HT-29 (cell line): ENCODE measurements at regions not wholly inside any gene's neighbourhood (a gene's known extent, or its start where the extent isn't known, plus 50 kb on each side); places are given as distances from the start of the nearest gene placed in this dataset.
A peak's percentile ranks its signal among the peaks of the same experiment; 100 is the strongest.
"Not testable (repeated sequence)": the region's sequence is repeated elsewhere in the genome, so short reads cannot be mapped to it uniquely, and the experiment has no call there.

Experiments used
- DNase-seq: peaks from one replicate; pipeline ENCODE4 v3.0.0-alpha.2; 2015; ENCODE audit warnings: low spot score

DNA sequence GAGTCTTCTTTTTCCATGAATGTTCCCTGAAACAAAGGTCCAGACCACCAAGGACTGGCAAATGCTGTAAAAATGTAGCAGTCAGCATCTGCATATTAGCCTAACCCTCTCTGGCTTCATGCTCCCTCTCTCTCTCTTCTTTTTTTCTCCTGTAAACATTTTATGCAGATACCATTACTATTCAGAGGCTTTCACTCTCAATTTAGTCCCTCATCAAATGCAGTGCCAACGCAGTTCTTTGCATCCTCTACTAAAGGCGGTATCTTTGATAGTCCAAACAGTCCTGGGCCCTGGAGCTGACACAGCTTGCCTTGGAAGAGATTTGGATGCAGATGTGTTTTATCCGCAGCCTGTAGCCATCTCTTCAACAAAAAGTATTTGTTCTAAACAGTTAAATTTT, 167.1 kb upstream of the MMS22L start:
- DNase-seq, result no peak

DNA sequence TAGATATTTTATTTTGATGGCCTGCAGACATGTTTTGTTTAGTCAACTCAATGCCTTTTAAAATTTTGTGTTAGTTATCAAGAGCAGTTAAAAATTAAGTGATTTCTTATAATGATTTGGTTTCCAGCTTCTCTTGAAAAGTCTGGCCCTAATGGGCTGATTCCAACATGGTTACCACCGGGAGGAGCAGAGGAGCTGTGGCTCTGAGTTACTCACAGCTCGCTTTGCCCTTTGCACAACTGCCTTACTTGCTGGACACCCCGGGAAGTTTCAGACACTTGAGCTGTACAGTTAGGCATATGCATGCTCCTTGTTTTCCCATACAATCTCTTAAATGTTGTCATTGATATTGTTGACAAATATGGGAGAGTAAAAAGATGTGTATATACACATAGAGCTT, 173.1 kb upstream of the MMS22L start:
- DNase-seq, result no peak

DNA sequence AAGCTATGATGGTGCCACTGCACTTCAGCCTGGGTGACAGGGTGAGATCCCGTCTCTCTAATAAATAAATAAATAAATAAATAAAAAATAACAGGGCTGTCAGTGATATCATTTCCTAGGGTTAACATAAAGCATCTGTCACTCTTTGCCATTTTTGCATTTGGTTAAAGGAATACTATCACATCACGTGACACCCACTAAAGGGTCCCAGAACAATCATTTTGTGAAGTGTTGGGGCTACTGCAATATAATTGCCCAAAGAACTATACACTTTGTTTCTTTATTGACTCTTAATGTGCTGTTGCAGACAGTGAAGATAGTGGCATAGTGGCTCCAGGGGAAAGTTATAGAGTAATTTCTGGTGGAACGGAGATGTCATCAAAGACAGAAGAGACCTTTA, 176.5 kb upstream of the MMS22L start:
- DNase-seq, result no peak

DNA sequence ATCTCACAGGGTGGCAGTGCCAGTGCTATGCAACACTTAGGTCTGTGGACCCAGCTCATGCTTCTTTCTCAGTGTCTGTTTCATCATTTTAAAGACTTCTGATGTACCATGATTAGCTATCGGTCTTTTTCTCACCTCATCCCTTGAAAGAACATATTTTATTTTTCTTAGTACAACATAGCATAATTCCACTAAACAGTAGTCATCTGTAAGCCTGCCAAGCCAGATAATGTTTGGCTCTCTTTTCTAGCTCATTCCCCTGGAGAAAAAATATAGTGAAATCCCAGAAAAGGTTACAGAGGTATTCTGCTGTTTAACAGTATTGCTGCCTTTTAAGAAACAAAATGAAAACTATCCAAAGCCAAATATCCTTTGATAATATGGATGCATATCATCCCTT, 177.0 kb upstream of the MMS22L start:
- DNase-seq, result no peak

DNA sequence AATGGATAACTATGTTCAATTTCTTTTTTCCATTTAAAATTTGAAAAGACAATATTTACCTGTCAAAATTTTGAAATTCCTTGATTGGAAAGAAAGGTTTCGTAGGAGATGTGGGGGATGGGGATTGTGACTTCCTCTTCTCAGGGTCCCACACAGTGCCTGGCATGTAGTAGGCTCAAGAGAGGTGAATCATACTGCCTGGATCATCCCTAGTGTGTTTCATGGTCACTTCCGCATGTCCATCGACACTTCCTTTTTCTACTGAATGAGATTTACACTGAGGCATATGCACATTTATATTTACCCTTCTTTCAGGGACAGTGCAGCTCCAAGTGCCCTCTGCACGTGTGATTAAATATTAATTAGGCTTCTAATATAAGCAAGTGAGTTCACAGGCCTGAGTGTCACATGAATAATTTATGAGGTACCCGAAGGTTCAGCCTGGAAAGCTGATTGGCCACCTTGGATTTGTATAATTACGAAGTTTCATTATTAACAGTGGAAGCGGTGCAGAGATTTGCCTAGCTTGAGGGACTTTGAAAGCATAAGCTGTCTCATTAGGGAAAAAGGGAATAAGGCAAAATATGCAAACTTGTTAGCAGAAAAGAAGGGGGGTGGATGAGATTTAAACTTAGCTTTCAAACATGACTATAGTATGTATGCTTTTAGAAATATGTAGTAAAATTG, 177.5 kb upstream of the MMS22L start:
- no peak for DNase-seq

DNA sequence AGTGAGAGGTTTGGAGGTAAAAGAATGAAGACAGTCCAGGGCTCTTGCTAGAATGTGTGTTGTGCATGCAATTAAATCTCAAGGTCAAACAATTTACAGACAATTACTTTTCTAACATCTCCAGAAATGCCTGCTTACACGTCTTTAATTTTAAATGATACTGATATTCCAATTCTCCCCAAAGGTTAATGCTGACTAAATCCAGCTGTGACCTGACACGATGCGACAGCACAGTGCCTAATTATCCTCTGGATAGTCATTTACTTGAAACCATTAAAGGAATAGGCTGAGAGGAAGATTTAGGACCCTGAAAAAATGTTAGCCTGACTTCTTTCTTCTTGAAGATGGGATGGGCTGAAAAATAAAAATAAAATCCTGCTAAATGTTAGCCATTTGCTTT, 178.2 kb upstream of the MMS22L start:
- no peak for DNase-seq

DNA sequence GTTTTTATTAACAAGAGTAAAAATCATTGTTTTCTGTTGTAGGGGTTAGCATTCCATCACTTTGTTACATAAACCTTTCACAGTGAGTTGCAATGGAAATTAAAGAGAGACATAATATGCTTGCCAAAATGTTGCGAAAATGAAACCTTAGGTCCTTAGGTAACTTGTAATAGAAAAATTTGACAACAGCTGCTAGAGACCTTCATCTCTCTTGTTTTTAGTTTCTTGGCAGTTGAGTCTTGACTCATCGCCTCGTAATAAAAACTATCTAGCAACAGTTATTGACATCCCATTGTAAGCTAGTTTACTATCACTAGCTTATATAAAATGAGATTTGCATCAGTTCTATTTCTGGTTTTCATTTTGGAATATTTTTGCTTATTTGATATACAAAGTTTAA, 179.0 kb upstream of the MMS22L start:
- DNase-seq, result no peak

DNA sequence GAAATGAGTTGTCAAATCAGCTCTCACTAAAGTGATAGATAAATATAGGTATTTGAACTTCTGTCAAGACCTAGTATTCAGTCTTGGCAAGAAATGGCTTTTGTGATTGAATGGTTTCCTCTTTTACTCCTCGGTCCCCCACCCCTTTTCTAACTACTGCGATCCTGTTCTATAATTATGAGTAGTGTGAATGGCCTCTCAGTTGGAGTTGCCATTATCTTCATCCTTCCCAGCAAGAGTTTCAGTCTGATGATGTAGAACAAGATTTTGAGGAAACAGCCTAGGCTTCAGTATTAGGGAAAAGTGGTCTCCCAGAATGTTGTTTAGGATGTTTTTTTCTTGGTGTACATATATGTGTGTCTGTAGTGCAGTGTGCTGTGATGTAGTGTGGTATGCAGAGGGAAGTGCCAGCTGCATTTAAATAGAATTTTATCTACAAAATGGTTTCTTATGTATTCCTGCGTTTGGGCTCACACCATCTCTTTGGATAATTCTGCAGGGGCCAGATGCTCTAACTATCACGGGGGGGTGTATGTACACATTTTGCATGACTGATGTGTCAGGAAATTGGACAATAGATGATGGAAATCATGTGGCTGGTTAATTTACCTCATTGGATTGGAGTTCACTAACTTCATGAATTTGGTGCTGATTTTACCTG, 180.1 kb upstream of the MMS22L start:
- DNase-seq, result no peak

DNA sequence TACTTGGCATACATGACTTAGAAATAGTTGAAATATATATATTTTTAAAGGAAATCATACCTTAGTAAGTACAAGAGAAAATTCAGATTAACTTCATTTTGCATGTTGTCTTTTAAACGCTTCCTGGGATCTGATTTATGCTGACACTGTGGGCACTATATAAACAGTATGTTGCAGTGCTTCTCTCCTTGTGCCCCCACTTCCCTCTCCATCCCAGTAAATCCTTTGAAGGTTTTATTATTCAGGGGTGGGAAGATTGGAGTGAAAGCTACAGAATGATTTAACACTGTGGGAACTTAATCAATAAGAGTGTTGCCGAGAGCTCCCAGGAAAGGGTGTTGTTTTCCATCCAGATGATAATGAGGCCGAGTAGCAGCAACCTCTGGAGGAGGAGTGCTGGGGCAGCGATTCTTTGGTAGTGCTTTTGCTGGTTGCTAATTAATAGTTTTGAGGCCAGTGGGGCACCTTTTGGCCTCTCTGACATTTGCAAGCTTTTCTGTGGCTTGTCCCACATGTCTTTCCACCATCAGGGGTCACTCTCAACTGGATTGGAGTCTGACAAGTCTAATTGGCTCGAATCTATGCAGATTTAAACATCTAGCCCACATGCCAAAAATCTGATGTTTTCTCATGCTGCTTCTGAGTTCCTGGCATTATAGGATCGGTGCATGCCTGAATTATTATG, 183.0 kb upstream of the MMS22L start:
- DNase-seq, result no peak

DNA sequence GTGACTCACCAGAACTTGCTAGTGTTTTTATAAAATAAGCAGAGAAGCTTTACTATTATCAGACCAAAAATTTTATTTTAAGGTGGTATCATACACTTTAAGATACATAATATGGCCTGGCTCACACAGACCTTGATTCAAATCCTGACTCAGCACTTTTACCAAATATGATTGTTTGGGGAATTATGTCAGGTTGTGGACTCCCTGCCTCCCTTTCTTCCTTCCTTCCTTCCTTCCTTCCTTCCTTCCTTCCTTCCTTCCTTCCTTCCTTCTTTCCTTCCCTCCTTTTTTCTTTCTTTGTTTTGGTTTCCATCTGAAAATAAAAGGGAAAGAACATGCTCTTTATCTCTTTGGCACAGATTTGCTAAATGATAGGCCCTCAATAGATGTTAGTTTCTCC, 186.0 kb upstream of the MMS22L start:
- no peak for DNase-seq

DNA sequence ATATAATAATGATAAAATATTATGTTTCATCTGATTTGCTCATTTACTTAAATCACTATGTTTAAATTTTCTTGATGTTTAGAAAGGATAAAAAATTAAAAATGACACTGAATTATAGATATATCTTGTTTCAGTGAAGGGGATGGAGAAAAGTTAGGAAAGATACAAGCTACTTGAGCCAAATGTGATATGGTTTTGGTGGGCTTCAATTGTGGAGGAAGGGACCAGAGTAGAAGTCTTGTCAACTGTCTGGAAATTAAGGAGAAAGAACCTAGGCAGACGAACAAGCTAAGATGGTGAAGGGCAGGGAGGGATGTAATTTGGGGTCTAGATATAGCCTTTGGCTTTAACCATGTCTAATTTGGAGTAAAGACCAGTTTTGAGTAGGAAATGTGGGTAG, 186.4 kb upstream of the MMS22L start:
- no peak for DNase-seq

DNA sequence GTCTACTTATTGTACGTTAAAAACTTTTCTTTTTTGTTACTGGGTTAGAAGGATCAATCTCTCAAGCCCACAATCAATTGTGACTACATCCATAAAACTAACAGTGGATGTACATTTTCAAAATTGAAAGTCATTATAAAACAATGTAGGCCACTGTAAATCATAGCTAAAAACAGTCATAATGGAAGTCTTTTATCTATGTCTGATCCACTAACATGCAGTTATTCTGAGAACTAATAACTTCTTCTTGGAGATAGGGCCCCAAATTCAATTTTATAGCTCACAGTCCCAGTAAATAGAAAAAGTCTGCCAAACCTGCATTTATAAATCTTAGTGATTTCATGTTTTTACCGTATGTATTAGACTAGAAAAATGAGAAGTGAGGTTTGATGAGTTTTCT, 187.3 kb upstream of the MMS22L start:
- no peak for DNase-seq

DNA sequence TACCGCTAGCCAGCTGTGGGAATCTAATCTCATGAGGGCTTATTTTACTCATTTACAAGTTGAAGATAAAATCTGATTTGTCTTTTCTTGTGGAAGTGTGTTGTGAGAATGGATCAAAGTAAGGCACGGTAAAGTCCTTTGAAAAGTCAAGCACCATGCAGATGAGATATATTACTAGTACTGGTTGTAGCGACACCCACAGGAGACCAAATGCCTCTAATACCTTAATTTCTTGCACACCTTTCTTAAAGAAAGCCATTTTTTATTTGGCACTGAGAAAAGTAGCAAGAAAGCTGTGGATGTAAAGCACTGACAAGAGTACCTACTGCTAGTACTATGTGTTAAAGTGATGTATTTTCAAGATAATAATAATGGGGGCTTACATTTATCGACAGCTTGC, 191.0 kb upstream of the MMS22L start:
- no peak for DNase-seq

DNA sequence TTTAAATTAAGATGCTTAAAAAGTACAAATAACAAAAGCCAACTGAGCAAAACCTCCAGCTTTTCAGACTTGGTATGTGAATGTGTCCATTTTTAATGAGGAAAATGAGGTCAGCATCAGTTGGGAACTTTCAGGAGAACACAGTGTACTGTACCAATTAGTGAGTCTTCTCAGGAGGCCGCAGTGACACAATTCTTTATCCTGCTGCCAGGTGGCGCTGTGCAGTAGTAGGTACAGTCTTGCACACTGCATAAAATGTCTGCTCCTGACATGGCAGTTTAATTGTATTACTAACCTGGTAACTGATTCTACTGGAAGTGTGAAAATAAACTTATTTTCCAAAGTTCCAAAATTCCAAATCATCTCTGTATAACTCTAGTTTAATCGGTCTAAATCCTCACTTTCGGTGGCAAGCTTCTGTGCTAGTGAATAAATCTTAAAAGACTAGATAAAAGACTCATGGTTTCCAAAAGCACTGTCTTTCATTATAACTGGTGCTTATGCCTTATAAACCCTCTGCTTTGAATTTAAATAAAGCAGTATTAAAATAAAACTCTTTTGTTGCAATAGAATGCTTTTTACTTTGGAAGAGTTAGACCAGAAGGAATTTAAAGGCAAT, 214.8 kb upstream of the MMS22L start:
- DNase-seq, result peak; percentile 79

DNA sequence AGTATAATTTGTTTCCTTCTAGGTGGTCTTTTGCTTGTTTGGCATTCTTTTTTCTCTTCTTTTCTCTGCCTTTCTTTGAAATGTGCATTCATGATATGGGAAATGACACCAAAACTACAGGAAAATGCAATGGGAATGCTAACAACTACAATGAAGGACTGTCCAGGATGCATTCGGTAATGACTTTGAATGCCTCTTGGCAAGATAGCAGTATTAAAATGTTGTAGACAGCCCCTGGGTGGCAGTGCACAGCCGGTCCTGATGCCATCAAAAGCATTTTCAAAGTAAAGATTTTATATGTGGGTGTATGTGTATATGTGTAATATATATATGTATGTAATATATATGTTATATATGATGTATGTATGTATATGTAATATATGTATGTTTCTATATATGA, 218.8 kb upstream of the MMS22L start:
- no peak for DNase-seq

DNA sequence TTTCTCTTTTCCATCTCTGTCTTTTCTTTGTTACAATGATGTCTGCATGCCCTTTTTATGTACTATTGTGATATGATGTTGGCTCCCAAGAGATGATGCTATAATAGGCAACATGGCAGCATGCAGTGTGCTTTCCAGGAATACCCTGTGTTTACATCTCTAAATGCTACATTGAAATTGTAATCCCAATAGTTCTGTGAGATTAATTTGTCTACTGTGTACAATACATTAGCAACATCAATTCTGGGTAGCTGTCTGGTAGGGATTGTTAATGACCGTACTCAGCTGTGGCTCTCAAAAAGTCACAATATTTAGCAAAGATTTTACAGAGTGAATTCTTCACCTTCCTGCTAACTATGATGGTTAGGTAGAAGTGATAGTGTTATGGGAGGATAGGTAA, 225.6 kb upstream of the MMS22L start:
- DNase-seq, result no peak

DNA sequence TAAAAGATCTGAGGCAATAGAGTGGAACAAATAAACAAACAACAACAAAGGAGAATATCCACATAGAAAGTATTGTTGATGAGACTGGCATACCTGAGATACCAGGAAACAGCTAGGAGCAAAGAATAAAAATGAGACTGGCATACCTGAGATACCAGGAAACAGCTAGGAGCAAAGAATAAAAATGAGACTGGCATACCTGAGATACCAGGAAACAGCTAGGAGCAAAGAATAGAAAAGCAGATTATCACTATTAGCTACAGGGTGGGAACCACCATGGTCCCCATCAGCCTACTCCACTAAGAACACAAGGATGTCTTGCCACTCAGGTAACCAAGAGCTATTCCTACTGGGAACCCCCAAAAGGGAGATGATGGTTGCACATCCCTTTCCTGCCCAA, 230.2 kb upstream of the MMS22L start:
- not testable (repeated sequence) for DNase-seq

DNA sequence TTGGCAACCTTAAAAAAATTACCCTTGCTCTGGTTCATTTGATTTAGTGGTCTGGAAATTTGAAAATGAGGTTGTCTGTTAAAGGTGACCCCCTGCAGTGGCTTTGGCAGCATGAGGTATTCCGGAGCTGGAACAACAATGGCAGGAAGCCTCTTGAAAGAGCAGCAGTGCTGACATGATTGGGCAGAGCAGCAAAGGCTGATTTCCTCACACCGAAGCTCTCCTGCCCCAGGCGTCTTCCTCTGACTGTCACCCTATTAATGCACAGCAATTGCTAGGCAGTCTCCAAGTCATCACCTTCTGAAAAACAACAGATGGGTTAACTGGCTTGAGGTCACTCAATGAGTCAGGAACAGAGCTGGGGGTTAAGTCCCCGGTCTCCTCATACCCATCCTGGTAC, 241.8 kb upstream of the MMS22L start:
- no peak for DNase-seq

DNA sequence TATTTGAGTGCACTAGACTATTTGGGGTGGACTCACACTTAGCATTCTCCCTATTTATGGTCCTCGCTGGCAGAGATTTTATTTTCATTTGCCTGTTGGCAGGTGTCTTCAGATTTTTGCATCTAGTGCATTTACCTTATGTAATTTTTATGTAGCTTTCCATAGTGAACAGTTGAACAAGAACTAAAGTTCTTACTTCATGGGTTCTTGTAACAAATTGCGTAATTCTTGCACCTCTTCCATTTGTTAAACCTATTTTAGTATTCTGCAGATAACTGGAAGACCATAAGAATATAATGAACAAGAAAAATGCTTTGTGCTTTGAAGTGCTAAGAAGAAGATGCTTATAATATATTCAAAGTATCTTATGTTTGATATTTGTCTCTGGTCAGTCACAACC, 252.8 kb upstream of the MMS22L start:
- DNase-seq, result no peak

DNA sequence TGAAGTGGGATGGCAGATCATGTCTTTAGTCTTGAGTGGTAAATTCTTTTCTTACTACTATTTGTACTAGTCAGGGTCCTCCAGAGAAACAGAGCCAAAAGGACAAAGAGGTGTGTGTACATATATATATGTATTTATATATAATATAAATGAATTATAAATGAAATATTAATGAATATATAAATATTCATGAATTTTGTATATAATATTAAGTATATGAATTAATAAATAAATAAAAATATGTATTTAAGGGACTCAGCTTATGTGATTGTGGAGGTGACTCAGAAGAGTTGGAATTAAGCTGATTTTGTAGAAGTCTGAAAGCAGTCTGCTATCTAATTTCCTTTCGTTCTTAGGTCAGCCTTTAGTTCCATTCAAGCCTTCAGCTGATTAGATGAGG, 265.3 kb upstream of the MMS22L start:
- DNase-seq, result no peak

DNA sequence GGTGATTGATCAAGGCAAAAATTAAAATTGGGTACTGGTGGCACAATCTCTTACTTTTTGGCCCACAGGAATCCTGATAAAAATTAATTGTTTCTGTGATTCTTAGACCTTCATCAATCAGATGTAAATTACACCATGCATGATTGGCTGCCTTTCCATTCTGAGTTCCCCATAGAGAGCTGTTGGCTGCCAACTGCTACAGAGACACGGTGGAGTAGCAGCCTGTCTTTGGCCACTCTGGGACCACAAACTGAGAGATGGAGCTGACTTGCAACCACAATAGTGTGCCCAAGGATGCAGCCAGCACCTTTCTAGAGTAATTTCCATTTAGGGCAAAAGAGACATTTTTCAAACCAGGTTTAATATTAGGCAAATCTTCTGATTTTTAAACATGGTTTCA, 274.3 kb upstream of the MMS22L start:
- no peak for DNase-seq

DNA sequence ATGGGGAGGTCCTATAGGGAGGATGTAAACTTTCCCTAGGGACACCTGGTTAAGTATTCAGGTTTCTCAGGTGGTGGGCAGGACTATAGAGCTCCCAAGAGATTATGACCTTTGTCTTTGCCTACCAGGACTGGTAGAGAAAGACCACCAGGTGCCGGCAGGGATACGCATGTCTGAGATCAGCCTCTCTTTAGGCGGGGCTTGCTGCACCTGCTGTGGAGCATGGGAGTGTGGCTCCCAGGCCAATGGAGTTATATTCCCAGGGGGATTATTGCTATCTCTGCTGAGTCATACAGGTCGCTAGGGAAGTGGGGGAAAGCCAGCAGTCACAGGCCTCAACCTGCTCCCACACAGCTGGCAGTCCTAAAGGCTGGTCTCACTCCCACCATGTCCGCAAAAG, 280.5 kb upstream of the MMS22L start:
- DNase-seq, result no peak

DNA sequence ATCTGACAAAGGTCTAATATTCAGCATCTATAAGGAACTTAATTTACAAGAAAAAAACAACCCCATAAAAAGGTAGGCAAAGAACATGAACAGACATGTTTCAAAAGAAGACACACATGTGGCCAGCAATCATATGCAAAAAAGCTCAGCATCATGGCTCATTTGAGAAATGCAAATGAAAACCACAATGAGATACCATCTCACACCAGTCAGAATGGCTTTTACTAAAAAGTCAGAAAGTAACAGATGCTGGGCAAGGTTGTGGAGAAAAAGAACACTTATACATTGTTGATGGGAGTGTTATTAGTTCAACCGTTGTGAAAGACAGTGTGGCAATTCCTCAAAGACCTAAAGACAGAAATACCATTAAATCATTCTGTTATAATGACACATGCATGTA, 289.9 kb upstream of the MMS22L start:
- no peak for DNase-seq
